ENCODE measurements at regions not wholly inside any gene's neighbourhood (a gene's known extent, or its start where the extent isn't known, plus 50 kb on each side); places are given as distances from the start of the nearest gene placed in this dataset.

DNA sequence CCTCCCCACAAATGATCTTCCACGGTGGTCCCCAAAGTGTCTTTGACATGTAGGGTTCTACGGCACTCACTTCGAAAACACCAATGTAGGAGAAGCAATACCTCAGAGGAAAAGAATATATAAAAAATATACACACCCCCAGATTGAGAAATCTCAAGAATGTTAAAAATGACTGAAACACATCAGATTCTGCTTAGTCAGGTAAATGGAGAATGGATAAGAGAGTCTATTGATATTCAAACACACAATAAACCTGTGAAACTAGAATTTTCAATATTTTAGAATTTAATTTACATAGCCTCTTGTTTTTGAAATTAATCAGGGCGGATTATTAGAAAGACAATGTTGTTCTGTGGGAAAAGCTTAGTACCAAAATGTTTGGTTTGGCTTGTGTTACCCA is 712.4 kb downstream of the GATA3 start:
- Histone ChIP-seq H3F3A (ENCODE audit: insufficient read depth) (no peaks in the 10 kb centered on the region), H3K9ac (no peak overlapping the region), H3K9me3 (ENCODE audit: low read depth) (no peaks in the 10 kb centered on the region), H3K79me2 (ENCODE audit: insufficient read depth) (no peaks in the 10 kb centered on the region), H3K9me2 (ENCODE audit: insufficient read depth) (no peaks in the 10 kb centered on the region), H3K4me1 (ENCODE audit: insufficient read depth) (no peaks in the 10 kb centered on the region), H2AFZ (no peak overlapping the region), H3K27ac (no peak overlapping the region), H3K27me3 (replicated peaks; ENCODE audit: insufficient read depth) (no peaks in the 10 kb centered on the region), H3K4me2 (ENCODE audit: unreplicated experiment) (no peak overlapping the region), H3K4me3 (no peak overlapping the region), H4K20me1 (ENCODE audit: insufficient read depth) (no peaks in the 10 kb centered on the region), H3K36me3 (ENCODE audit: low read depth) (no peaks in the 10 kb centered on the region)
- DNase-seq, result no peak
- no peak for TF ChIP-seq EZH2phosphoT487 (IDR thresholded peaks at IDR 0.05; ENCODE audit: insufficient read depth, low read depth)
- no peak for TF ChIP-seq EZH2 (IDR thresholded peaks at IDR 0.05; ENCODE audit: insufficient read depth, poor library complexity, severe bottlenecking)
- in situ Hi-C loops (cut with MboI), result no loop called here
- 25 to 27% methylated on average over 4 of the region's 4 CpGs for WGBS, 2 experiments (ENCODE audit: low coverage in 1 of 2, low lambda C conversion rate in 2 of 2, missing lambda C conversion rate in 2 of 2)

GRCh38 chr10:8767591-8767990 is 713.1 kb downstream of the GATA3 start:
- no peak overlapping the region for H2AFZ ChIP-seq
- H3K9ac ChIP-seq, result no peak overlapping the region
- no peak overlapping the region for H3K4me2 ChIP-seq (ENCODE audit: unreplicated experiment)
- no peaks in the 10 kb centered on the region for H3K36me3 ChIP-seq (ENCODE audit: low read depth)
- no peak for DNase-seq
- no peaks in the 10 kb centered on the region for H3K9me3 ChIP-seq (ENCODE audit: low read depth)
- no peak overlapping the region for H3K27ac ChIP-seq
- H3K4me1 ChIP-seq (ENCODE audit: insufficient read depth), result no peaks in the 10 kb centered on the region
- no peaks in the 10 kb centered on the region for H3K79me2 ChIP-seq (ENCODE audit: insufficient read depth)
- no peak overlapping the region for H3K4me3 ChIP-seq
- no peaks in the 10 kb centered on the region for H3K9me2 ChIP-seq (ENCODE audit: insufficient read depth)
- no peaks in the 10 kb centered on the region for H4K20me1 ChIP-seq (ENCODE audit: insufficient read depth)
- WGBS, 2 experiments (ENCODE audit: low coverage in 1 of 2, low lambda C conversion rate in 2 of 2, missing lambda C conversion rate in 2 of 2), result 32 to 33% methylated on average over 5 of the region's 5 CpGs
- no peaks in the 10 kb centered on the region for H3K27me3 ChIP-seq (replicated peaks; ENCODE audit: insufficient read depth)
- TF ChIP-seq EZH2 (IDR thresholded peaks at IDR 0.05; ENCODE audit: insufficient read depth, poor library complexity, severe bottlenecking) (no peak), EZH2phosphoT487 (IDR thresholded peaks at IDR 0.05; ENCODE audit: insufficient read depth, low read depth) (no peak)
- in situ Hi-C loops (cut with MboI), result no loop called here
- H3F3A ChIP-seq (ENCODE audit: insufficient read depth), result no peaks in the 10 kb centered on the region

- TF ChIP-seq EZH2phosphoT487 (IDR thresholded peaks at IDR 0.05; ENCODE audit: insufficient read depth, low read depth) (no peak), EZH2 (IDR thresholded peaks at IDR 0.05; ENCODE audit: insufficient read depth, poor library complexity, severe bottlenecking) (no peak)
- H3K79me2 ChIP-seq (ENCODE audit: insufficient read depth), result no peaks in the 10 kb centered on the region
- H3K4me2 ChIP-seq (ENCODE audit: unreplicated experiment), result no peak overlapping the region
- in situ Hi-C loops (cut with MboI), result no loop called here
- H3K9me3 ChIP-seq (ENCODE audit: low read depth), result no peaks in the 10 kb centered on the region
- no peak overlapping the region for H3K4me3 ChIP-seq
- no peaks in the 10 kb centered on the region for H3F3A ChIP-seq (ENCODE audit: insufficient read depth)
- no peaks in the 10 kb centered on the region for H3K27me3 ChIP-seq (replicated peaks; ENCODE audit: insufficient read depth)
- no peaks in the 10 kb centered on the region for H3K4me1 ChIP-seq (ENCODE audit: insufficient read depth)
- no peak overlapping the region for H3K27ac ChIP-seq
- DNase-seq, result no peak
- no peaks in the 10 kb centered on the region for H3K36me3 ChIP-seq (ENCODE audit: low read depth)
- H2AFZ ChIP-seq, result no peak overlapping the region
- no peaks in the 10 kb centered on the region for H3K9me2 ChIP-seq (ENCODE audit: insufficient read depth)
- H4K20me1 ChIP-seq (ENCODE audit: insufficient read depth), result no peaks in the 10 kb centered on the region
- no peak overlapping the region for H3K9ac ChIP-seq
Observed at GRCh38 chr10:8768341-8768740, 713.9 kb downstream of the GATA3 start.

DNA sequence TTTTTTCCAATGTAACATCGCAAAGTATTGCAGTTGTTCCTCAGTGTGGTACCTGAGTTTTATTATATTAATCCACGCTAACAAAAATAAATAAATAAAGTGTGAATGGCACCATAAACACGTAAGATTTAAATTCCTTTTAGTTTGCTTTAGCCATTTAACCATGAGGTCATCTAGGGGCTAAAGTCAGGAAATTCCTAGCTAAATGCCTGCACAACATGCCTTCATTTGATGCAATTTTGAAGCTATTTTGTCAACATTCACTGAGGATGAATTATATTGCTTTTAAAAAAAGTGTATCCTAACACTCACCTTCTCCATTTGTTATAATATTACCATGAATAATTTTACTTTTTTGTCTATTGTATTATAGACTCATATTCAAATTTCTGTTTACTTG is 714.4 kb downstream of the GATA3 start:
- Histone ChIP-seq H3K9ac (no peak overlapping the region), H4K20me1 (ENCODE audit: insufficient read depth) (no peaks in the 10 kb centered on the region), H3K4me1 (ENCODE audit: insufficient read depth) (no peaks in the 10 kb centered on the region), H2AFZ (no peak overlapping the region), H3K4me3 (no peak overlapping the region), H3K36me3 (ENCODE audit: low read depth) (no peaks in the 10 kb centered on the region), H3K27me3 (replicated peaks; ENCODE audit: insufficient read depth) (no peaks in the 10 kb centered on the region), H3K4me2 (ENCODE audit: unreplicated experiment) (no peak overlapping the region), H3K9me3 (ENCODE audit: low read depth) (no peaks in the 10 kb centered on the region), H3K9me2 (ENCODE audit: insufficient read depth) (no peaks in the 10 kb centered on the region), H3K79me2 (ENCODE audit: insufficient read depth) (no peaks in the 10 kb centered on the region), H3F3A (ENCODE audit: insufficient read depth) (no peaks in the 10 kb centered on the region), H3K27ac (no peak overlapping the region)
- WGBS, 2 experiments (ENCODE audit: low coverage in 1 of 2, low lambda C conversion rate in 2 of 2, missing lambda C conversion rate in 2 of 2), result 22 to 23% methylated on average over 3 of the region's 3 CpGs
- no peak for TF ChIP-seq EZH2 (IDR thresholded peaks at IDR 0.05; ENCODE audit: insufficient read depth, poor library complexity, severe bottlenecking)
- TF ChIP-seq EZH2phosphoT487 (IDR thresholded peaks at IDR 0.05; ENCODE audit: insufficient read depth, low read depth), result no peak
- in situ Hi-C loops (cut with MboI), result no loop called here
- DNase-seq, result no peak

GRCh38 chr10:8776926-8777622 is 722.6 kb downstream of the GATA3 start:
- Histone ChIP-seq H4K20me1 (ENCODE audit: insufficient read depth) (no peaks in the 10 kb centered on the region), H3K9me2 (ENCODE audit: insufficient read depth) (no peaks in the 10 kb centered on the region), H3K79me2 (ENCODE audit: insufficient read depth) (no peaks in the 10 kb centered on the region), H3F3A (ENCODE audit: insufficient read depth) (no peaks in the 10 kb centered on the region), H3K4me2 (ENCODE audit: unreplicated experiment) (no peak overlapping the region), H3K36me3 (ENCODE audit: low read depth) (no peaks in the 10 kb centered on the region), H3K4me3 (no peak overlapping the region), H3K27ac (no peak overlapping the region), H3K4me1 (ENCODE audit: insufficient read depth) (no peaks in the 10 kb centered on the region), H3K27me3 (replicated peaks; ENCODE audit: insufficient read depth) (no peaks in the 10 kb centered on the region), H2AFZ (no peak overlapping the region), H3K9me3 (ENCODE audit: low read depth) (no peaks in the 10 kb centered on the region), H3K9ac (no peak overlapping the region)
- no peak for DNase-seq
- TF ChIP-seq EZH2 (IDR thresholded peaks at IDR 0.05; ENCODE audit: insufficient read depth, poor library complexity, severe bottlenecking) (no peak), EZH2phosphoT487 (IDR thresholded peaks at IDR 0.05; ENCODE audit: insufficient read depth, low read depth) (no peak)
- 6 to 7% methylated on average over 3 of the region's 3 CpGs for WGBS, 2 experiments (ENCODE audit: low coverage in 1 of 2, low lambda C conversion rate in 2 of 2, missing lambda C conversion rate in 2 of 2)
- in situ Hi-C loops (cut with MboI), result no loop called here
